ENCODE measurements at regions not wholly inside any gene's neighbourhood (a gene's known extent, or its start where the extent isn't known, plus 50 kb on each side); places are given as distances from the start of the nearest gene placed in this dataset.
A peak's percentile ranks its signal among the peaks of the same experiment; 100 is the strongest.
"Not testable (repeated sequence)": the region's sequence is repeated elsewhere in the genome, so short reads cannot be mapped to it uniquely, and the experiment has no call there.

DNA sequence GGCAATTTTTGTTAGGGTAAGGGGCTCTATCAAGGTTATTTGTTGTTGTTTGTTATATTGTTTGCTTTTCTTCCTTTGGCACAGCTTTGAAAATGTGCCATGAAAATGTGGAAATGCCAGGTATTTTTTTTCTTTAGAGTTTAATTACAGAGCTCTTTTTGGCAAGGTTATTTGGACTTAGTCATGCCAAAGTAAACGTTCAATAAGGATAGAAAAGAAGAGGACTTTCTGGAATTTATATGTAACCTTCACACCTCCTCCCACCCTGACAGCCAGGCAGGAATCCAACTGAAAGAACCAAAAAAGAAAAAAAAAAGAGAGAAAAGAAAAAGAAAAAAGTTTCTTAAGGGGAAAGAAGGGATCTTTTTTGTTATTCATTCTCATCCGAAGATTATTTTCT is 217.8 kb downstream of the KITLG start:
- H3K27ac ChIP-seq = no peak overlapping the region
- DNase-seq (ENCODE audit: low read depth, low spot score) = no peak

- H3K27ac ChIP-seq = no peak overlapping the region
- DNase-seq (ENCODE audit: low read depth, low spot score) = no peak
Measured at GRCh38 chr12:88365403-88365802, 214.9 kb downstream of the KITLG start.

DNA sequence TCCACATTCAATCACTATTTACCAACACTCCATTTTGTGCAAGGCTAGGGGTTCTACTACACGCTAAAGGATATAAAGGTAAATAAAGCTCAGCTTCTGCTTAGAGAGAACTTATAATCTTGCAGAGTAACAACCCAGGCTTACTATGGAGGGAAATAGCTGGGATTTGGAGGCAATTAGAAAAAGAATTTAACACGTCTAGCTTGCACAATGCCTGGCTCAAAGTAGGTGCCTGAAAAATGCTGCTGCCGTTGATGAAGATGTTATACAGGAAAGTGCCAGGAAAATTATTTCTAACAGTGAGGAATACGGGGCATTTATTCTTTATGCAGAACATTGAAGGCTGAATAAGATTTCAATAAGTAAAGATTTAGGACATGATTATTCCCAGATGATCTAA is 214.2 kb downstream of the KITLG start:
- H3K27ac ChIP-seq = no peak overlapping the region

DNA sequence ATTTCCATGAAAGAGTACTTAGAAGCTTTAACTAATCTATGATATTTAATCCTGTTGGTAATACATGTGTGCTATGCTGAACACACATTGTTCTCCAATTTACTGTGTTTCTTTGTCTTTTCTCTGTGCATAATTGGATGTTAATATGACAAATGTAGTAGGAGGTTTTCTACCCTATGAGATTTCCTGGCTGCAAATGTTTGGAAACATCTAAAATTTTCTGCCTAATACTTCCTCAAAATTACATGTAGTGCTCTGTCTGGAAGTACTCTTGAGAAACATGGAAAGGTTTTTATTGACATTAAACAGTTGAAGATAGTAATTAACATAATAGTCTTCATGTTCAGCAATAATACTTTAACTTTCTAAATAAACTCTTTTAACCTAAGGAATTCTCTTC is 213.0 kb downstream of the KITLG start:
- no peak for DNase-seq (ENCODE audit: low read depth, low spot score)
- H3K27ac ChIP-seq = no peak overlapping the region

More for the DNA sequence above, 214.2 kb downstream of the KITLG start:
- DNase-seq (ENCODE audit: low read depth, low spot score) = no peak

DNA sequence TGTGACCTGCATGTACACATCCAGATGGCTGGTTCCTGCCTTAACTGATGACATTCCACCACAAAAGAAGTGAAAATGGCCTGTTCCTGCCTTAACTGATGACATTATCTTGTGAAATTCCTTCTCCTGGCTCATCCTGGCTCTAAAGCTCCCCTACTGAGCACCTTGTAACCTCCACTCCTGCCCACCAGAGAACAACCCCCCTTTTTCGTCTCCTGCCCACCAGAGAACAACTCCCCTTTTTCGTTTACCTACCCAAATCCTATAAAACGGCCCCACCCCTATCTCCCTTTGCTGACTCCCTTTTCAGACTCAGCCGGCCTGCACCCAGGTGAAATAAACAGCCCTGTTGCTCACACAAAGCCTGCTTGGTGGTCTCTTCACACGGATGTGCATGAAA is 212.2 kb downstream of the KITLG start:
- not testable (repeated sequence) for H3K27ac ChIP-seq

GRCh38 chr12:88371416-88372183 is 208.7 kb downstream of the KITLG start:
- DNase-seq (ENCODE audit: low read depth, low spot score) = no peak
- H3K27ac ChIP-seq = peak overlapping the region; percentile 23

More for the DNA sequence above, 212.2 kb downstream of the KITLG start:
- DNase-seq (ENCODE audit: low read depth, low spot score) = not testable (repeated sequence)

- peak; percentile 65 for DNase-seq (ENCODE audit: low read depth, low spot score)
- H3K27ac ChIP-seq = peak overlapping the region; percentile 53
Measured at GRCh38 chr12:88375306-88376305, 204.7 kb downstream of the KITLG start.

DNA sequence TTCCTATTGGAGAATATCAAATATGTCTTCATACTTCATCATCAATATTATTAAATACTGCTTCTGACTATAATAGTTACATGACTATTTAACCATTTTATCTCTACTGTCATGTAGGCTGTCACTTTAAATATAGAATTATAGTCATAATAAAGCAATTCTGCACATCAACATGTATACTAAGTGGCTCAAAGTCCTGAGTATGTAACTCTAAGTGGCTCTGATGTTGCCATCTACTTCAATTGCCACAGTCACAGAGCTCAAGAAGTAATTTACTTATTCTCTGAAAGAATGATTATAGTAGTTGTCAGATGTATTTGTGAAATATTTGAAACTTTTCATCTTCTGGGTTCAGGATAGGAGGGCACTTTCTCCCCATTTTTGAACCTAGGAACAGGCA is 202.3 kb downstream of the KITLG start:
- no peak for DNase-seq (ENCODE audit: low read depth, low spot score)
- no peak overlapping the region for H3K27ac ChIP-seq

DNA sequence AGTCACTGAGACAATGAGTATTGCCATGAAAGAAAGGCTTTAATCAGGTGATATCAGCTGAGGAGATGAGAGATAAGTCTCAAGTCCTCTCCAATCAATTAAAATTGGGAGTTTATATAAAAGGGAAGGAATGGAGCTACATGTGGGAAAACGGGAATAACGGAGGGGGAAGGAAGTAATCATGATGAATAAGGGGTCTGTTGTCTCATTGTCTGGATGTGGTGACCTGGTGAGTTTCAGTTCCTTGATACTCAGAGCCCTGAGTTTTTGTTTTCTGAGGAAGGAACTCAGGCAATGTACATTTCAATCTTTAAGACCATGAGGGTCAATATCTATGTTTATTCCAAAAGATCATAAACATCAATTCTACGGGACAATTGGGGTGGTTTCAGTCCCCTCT is 198.8 kb downstream of the KITLG start:
- no peak overlapping the region for H3K27ac ChIP-seq
- DNase-seq (ENCODE audit: low read depth, low spot score) = no peak

DNA sequence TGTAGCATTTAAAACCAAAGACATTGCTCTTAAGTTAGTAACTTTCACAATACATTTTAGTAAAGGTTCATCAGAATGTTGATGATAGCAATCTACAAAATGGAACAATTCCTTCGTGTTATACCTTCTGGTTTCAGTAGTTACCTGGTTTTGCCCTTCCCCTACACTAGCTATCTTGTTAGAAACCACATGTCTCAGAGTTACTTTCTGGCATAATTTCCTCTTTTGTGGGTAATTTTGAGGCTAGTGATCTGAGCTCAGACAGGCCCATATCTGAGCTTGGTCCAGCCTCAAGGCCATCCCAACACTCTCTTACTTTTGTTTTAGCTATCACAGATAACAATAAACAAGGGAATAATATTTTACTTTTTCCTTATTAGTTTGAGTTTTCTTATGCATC is 196.9 kb downstream of the KITLG start:
- H3K27ac ChIP-seq = no peak overlapping the region
- DNase-seq (ENCODE audit: low read depth, low spot score) = no peak

DNA sequence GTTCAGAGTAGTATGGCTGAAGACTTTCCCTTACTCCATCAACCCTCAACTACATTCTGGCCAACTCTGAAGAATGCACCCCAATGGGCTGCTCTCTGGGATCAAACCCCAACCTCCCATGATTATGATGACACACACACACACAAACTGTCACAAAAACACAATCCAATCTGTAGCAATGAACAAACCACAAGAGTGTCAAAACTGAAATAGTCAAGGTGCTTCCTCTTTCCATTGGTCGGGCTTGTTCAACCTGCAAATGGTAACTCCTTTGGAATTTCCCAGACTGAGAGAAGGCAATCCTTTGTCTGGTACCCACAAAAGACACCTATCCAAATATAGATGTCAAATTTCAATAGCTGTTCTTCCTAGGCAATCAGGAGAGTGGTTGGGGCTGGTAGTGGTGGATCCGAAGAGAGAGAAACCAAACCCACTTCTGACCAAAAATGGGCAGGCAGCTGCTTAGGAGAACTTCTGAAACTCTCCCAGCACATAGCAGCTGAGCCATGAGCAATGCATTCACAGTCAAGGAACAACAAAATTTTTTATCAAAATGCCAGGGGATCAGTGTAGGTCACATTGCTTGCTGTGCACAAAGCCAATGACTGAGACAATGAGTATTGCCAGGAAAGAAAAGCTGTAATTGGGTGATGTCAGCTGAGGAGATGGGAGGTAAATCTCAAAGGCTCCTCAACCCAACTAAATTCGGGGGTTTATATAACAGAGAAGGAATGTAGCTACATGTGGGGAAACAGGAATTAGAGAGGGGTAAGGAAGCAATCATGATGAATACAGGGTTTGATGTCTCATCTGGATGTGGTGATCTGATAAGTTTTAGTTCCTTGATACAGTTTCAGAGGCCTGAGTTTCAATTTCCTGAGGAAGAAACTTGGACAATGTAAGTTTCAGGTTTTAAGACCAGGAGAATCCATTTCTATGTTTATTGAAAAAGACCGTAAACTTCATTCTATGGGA is 191.4 kb downstream of the KITLG start:
- H3K27ac ChIP-seq = no peak overlapping the region
- no peak for DNase-seq (ENCODE audit: low read depth, low spot score)

- no peak for DNase-seq (ENCODE audit: low read depth, low spot score)
- H3K27ac ChIP-seq = no peak overlapping the region
Measured at GRCh38 chr12:88390811-88391210, 189.5 kb downstream of the KITLG start.

DNA sequence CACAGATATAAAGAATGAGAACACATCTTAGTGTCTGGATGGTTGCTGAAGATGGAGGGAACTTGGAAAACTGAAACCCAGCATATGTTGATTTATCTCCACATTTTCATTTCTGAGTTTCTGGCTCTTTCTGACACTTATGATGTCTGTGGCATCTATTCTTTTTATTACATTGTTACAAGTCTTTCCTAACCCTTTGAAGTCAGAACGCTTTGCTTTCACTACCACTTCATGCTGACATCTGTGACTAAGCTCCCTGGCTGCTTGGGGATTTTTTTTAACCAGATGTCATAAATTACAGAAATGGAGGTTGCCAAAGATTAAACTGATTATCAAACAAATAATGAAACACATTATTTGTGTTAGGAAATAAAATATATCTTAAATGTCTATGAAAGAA is 188.7 kb downstream of the KITLG start:
- no peak for DNase-seq (ENCODE audit: low read depth, low spot score)
- no peak overlapping the region for H3K27ac ChIP-seq

DNA sequence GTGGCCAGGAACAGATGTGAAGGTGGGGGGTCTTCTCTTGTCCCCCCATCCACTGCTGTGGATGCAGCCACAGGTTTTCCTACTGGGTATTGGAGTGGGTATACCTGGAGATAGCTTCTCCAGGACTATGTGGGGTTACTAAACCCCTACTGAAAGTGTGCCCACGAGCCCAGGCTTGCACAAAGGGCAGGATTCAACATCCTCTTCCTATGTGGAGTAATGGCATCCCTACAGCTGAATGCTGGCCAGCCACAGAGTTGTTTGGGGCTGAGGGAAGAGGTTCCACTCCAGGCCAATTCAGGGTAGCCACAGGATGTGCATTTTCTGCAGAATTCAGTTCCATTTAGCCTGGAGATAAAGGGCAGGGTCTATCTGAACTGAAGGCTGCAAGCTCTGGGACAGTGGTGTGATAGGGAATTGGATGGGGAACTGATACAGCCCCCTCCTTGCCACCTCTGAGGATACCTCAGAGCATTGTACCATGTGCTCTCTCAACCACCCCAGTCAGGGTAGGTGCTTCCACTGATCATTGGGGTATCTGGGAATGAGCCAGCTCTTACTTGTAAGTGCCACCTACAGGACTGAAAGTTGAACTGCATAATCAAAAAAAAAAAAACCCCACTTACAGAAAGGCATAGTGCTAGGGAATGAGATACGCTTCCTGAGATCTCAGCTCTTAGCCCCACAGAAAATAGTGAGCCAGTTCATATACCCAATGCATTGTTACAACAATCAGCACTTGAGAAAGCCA is 187.1 kb downstream of the KITLG start:
- no peak for DNase-seq (ENCODE audit: low read depth, low spot score)
- H3K27ac ChIP-seq = no peak overlapping the region

- no peak overlapping the region for H3K27ac ChIP-seq
- DNase-seq (ENCODE audit: low read depth, low spot score) = no peak
Measured at GRCh38 chr12:88398031-88398430, 182.2 kb downstream of the KITLG start.

GRCh38 chr12:88399811-88400210 is 180.5 kb downstream of the KITLG start:
- no peak for DNase-seq (ENCODE audit: low read depth, low spot score)
- peak overlapping the region; percentile 32 for H3K27ac ChIP-seq

- no peak overlapping the region for H3K27ac ChIP-seq
- DNase-seq (ENCODE audit: low read depth, low spot score) = no peak
Measured at GRCh38 chr12:88400302-88400701, 180.0 kb downstream of the KITLG start.

- no peak for DNase-seq (ENCODE audit: low read depth, low spot score)
- H3K27ac ChIP-seq = no peak overlapping the region
Measured at GRCh38 chr12:88401155-88401554, 179.1 kb downstream of the KITLG start.

- no peak for DNase-seq (ENCODE audit: low read depth, low spot score)
- H3K27ac ChIP-seq = no peak overlapping the region
Measured at GRCh38 chr12:88406905-88407304, 173.4 kb downstream of the KITLG start.
